ENCODE measurements at regions not wholly inside any gene's neighbourhood (a gene's known extent, or its start where the extent isn't known, plus 50 kb on each side); places are given as distances from the start of the nearest gene placed in this dataset.

- Histone ChIP-seq H3K36me3 (ENCODE audit: insufficient read depth, low read length) (no peaks in the 10 kb centered on the region), H4K20me1 (ENCODE audit: insufficient read depth, low read length) (no peaks in the 10 kb centered on the region), H3K4me2 (ENCODE audit: insufficient read depth, low read length) (no peak overlapping the region), H3K27ac (ENCODE audit: low read length) (no peak overlapping the region), H3K9ac (ENCODE audit: low read depth, low read length) (no peak overlapping the region), H3K9me3 (ENCODE audit: insufficient read depth, low read length, severe bottlenecking) (no peaks in the 10 kb centered on the region), H3K4me1 (ENCODE audit: insufficient read depth, low read length) (no peaks in the 10 kb centered on the region), H3K79me2 (ENCODE audit: insufficient read depth, low read length) (no peaks in the 10 kb centered on the region), H3K27me3 (ENCODE audit: insufficient read depth, low read length, poor library complexity) (no peaks in the 10 kb centered on the region), H3K4me3 (ENCODE audit: low read depth in 1 of 2, low read length in 2 of 2) (no peak overlapping the region), H2AFZ (ENCODE audit: low read depth, low read length) (no peak overlapping the region)
- ATAC-seq (ENCODE audit: insufficient read depth, low read depth): no peak
- no peak for TF ChIP-seq EZH2 (IDR thresholded peaks at IDR 0.05; ENCODE audit: borderline replicate concordance, low read depth, low read length, severe bottlenecking)
- no peak for TF ChIP-seq CTCF (IDR thresholded peaks at IDR 0.05; ENCODE audit: borderline replicate concordance, extremely low read depth, low read length, poor library complexity, severe bottlenecking)
- no peak for DNase-seq
These were observed 54.4 kb upstream of the SYN3 start for GRCh38 chr22:33112580-33112979.

- H3K4me2 ChIP-seq (ENCODE audit: insufficient read depth, low read length): no peak overlapping the region
- ATAC-seq (ENCODE audit: insufficient read depth, low read depth) (no peak), DNase-seq (no peak)
- H3K9me3 ChIP-seq (ENCODE audit: insufficient read depth, low read length, severe bottlenecking): no peaks in the 10 kb centered on the region
- no peaks in the 10 kb centered on the region for H3K27me3 ChIP-seq (ENCODE audit: insufficient read depth, low read length, poor library complexity)
- no peak overlapping the region for H3K9ac ChIP-seq (ENCODE audit: low read depth, low read length)
- H3K4me3 ChIP-seq (ENCODE audit: low read depth in 1 of 2, low read length in 2 of 2): no peak overlapping the region
- TF ChIP-seq EZH2 (IDR thresholded peaks at IDR 0.05; ENCODE audit: borderline replicate concordance, low read depth, low read length, severe bottlenecking): no peak
- no peak for TF ChIP-seq CTCF (IDR thresholded peaks at IDR 0.05; ENCODE audit: borderline replicate concordance, extremely low read depth, low read length, poor library complexity, severe bottlenecking)
- H3K4me1 ChIP-seq (ENCODE audit: insufficient read depth, low read length): no peaks in the 10 kb centered on the region
- no peaks in the 10 kb centered on the region for H4K20me1 ChIP-seq (ENCODE audit: insufficient read depth, low read length)
- no peaks in the 10 kb centered on the region for H3K79me2 ChIP-seq (ENCODE audit: insufficient read depth, low read length)
- no peak overlapping the region for H2AFZ ChIP-seq (ENCODE audit: low read depth, low read length)
- no peak overlapping the region for H3K27ac ChIP-seq (ENCODE audit: low read length)
- no peaks in the 10 kb centered on the region for H3K36me3 ChIP-seq (ENCODE audit: insufficient read depth, low read length)
These were observed 53.3 kb upstream of the SYN3 start for GRCh38 chr22:33111491-33111890.

GRCh38 chr22:33110562-33111163 is 52.5 kb upstream of the SYN3 start:
- no peak overlapping the region for H3K4me3 ChIP-seq (ENCODE audit: low read depth in 1 of 2, low read length in 2 of 2)
- no peak overlapping the region for H2AFZ ChIP-seq (ENCODE audit: low read depth, low read length)
- TF ChIP-seq EZH2 (IDR thresholded peaks at IDR 0.05; ENCODE audit: borderline replicate concordance, low read depth, low read length, severe bottlenecking) (no peak), CTCF (IDR thresholded peaks at IDR 0.05; ENCODE audit: borderline replicate concordance, extremely low read depth, low read length, poor library complexity, severe bottlenecking) (no peak)
- H3K4me1 ChIP-seq (ENCODE audit: insufficient read depth, low read length): no peaks in the 10 kb centered on the region
- no peaks in the 10 kb centered on the region for H3K79me2 ChIP-seq (ENCODE audit: insufficient read depth, low read length)
- H3K27me3 ChIP-seq (ENCODE audit: insufficient read depth, low read length, poor library complexity): no peaks in the 10 kb centered on the region
- no peak for ATAC-seq (ENCODE audit: insufficient read depth, low read depth)
- DNase-seq: no peak
- H3K9ac ChIP-seq (ENCODE audit: low read depth, low read length): no peak overlapping the region
- no peak overlapping the region for H3K27ac ChIP-seq (ENCODE audit: low read length)
- no peaks in the 10 kb centered on the region for H3K36me3 ChIP-seq (ENCODE audit: insufficient read depth, low read length)
- H4K20me1 ChIP-seq (ENCODE audit: insufficient read depth, low read length): no peaks in the 10 kb centered on the region
- H3K9me3 ChIP-seq (ENCODE audit: insufficient read depth, low read length, severe bottlenecking): no peaks in the 10 kb centered on the region
- no peak overlapping the region for H3K4me2 ChIP-seq (ENCODE audit: insufficient read depth, low read length)
